22Rv1 (cell line): ENCODE measurements at regions not wholly inside any gene's neighbourhood (a gene's known extent, or its start where the extent isn't known, plus 50 kb on each side); places are given as distances from the start of the nearest gene placed in this dataset.

Source experiments
- CTCF ChIP-seq: fragments of 450-650 bp; IDR thresholded peaks from 2 replicates; pipeline ENCODE4 v1.5.1; 2017; ENCODE audit warnings: mild to moderate bottlenecking
- ZFX ChIP-seq: fragments of 450-650 bp; IDR thresholded peaks from 2 replicates; pipeline ENCODE4 v1.6.1; 2017; ENCODE audit warnings: antibody characterized with exemption, borderline replicate concordance

DNA sequence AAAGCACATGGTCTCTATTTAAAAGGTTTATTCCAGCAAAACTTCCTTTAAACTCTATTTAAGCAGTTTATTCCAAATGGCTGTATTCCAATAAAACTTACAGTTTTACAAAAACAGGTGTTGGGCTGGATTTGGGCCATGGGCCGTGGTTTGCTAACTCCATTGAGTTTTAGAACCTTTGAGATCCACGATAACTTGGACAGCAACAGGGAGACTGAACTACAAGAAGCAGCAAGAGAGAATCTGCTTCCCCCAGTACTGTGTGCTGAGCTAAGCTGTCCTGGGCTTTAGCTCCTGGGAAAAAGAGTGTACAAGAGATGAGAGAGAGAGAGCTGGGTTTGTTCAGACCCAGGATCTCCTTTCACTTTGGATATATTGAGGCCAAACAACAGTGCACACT is 204.0 kb upstream of the CELF2 start:
- no peak for TF ChIP-seq CTCF
- TF ChIP-seq ZFX, result no peak
